Right lung (tissue), 2 donors: ENCODE measurements at regions not wholly inside any gene's neighbourhood (a gene's known extent, or its start where the extent isn't known, plus 50 kb on each side); places are given as distances from the start of the nearest gene placed in this dataset.
"Not testable (repeated sequence)": the region's sequence is repeated elsewhere in the genome, so short reads cannot be mapped to it uniquely, and the experiment has no call there.

ENCODE experiments used
- DNase-seq, 2 donors: peaks; one replicate each; pipeline ENCODE4 v3.0.0-alpha.2; 2013

GRCh38 chr3:144820232-144820631 is 848.6 kb downstream of the DIPK2A start:
- DNase-seq, result not testable (repeated sequence)

DNA sequence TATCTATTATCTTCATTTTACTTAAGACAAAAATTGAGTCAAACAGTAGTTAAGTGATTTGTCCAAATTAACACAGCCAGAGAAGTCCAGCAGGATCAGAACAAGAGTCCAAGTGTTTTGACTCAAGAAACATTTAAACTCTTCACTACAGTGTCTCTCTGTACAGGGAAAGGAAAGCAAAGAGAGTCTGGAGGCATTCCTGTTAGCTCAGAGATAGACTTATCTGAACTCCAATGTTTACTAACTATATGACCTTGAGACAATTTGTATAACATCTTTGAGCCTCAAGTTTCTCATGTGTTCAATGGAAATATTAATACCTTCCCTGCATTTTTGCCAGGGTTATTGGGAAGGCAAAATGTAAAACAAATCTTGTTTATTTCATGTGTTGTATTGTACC is 849.1 kb downstream of the DIPK2A start:
- DNase-seq, result no peak

DNA sequence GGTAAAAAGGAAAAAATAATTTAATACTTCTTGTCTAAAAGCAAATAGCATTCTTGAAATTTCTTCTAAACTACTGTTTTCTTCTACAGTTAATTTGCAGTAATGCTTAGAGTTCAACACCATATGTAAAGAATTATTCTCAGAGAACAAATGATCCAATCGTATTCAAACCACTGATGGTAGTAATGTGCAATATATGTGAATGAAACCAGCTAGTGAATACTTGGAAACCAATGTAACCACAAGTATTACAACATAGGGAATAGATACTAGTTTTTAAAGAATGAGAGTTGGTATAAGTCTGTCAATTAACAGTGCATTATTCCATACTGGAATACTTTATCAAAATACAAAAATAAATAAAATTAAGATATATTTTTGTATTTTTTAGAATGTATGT is 850.0 kb downstream of the DIPK2A start:
- no peak for DNase-seq

DNA sequence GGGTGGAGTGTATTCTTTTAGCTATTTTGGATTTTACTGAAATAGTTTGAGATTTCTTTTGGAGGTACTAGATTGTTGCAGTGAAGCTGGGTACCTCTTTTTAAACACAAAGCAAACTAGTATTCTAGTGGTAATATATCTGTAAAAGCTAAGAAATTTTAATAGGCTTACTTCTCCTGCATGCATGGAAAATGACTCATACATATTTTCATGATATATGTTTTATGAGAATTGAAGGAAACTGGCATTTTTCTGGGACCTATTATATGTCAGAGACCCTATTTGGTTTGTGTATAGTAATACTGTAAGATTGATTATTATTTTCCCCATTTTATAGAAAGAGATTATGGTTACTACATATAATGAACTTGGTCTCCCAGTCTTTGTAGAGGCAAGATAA is 851.0 kb downstream of the DIPK2A start:
- no peak for DNase-seq

DNA sequence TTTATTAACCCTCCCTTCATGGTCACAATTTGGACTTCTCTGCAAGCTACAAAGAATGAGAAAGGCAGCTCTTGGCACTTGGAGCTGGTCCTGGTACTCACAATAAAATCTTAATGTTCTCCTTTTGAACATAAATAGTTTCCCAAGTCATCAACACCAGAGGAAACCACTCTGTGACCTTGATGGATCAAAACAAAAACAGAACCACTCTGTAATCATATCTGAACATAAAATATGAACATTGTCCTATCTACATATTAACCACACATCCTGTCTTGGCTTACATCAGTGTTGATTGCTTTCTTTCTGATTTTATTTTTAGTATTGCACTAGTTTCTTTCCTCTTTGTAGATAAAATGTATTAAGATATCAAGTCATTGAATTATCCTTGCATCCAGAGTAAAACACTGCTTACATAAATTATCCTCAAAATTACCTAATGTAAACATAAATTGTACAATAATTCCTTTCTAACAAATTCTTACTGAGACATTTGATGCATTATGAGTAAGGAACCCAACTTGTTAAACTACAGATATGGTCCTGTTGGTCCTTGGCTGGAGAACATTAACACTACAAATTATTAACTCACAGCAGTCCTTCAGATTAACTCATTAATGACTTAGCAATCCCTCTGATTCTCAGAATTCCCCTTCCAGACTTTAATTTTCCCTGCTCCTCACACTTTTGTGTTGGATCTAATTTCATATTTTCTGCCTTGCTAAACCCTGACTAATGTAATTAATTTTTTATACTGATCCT is 860.5 kb downstream of the DIPK2A start:
- no peak for DNase-seq

GRCh38 chr3:144839991-144840390 is 868.4 kb downstream of the DIPK2A start:
- DNase-seq, result no peak

DNA sequence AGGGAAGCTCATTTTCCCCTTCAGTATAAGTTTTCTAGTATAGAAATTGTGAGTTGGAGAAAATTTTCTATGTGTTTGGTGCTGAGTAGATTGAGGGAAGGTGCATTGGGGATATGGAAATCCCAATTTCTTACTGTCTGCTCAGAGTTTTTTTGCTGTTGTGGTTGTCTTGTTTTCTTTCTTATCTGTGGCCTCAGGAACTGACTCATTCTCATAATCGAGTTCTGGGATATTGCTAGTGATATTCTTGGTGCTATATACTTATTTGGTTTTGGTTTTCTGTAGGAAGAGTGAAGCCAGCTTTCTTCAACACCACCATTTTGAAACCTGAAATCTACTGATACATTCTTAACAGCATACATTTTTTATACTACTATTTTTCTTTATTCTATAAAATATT is 869.2 kb downstream of the DIPK2A start:
- DNase-seq, result no peak

GRCh38 chr3:144843099-144843498 is 871.5 kb downstream of the DIPK2A start:
- DNase-seq, result no peak

- DNase-seq, result no peak
Measured at GRCh38 chr3:144852999-144853398, 881.4 kb downstream of the DIPK2A start.

- DNase-seq, result not testable (repeated sequence)
Measured at GRCh38 chr3:144854020-144854419, 882.4 kb downstream of the DIPK2A start.

DNA sequence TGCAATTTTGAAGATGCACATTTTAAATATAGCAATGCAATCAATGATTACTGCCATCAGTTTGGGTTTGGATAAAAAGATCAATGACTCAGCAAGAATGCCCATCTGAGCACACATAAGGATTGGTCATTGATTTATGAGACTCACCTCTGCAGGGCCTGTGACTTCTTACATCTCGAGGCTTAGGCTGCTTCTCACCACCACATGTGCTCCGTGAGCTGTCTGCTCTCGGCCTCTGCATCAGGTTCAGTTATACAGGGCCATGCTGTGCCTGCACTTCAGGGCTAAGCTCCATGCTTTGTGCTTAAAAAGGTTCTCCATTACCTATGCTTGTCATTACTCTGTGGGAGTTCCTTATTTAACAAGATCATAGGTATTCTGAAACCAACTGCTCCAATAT is 887.5 kb downstream of the DIPK2A start:
- DNase-seq, result no peak

DNA sequence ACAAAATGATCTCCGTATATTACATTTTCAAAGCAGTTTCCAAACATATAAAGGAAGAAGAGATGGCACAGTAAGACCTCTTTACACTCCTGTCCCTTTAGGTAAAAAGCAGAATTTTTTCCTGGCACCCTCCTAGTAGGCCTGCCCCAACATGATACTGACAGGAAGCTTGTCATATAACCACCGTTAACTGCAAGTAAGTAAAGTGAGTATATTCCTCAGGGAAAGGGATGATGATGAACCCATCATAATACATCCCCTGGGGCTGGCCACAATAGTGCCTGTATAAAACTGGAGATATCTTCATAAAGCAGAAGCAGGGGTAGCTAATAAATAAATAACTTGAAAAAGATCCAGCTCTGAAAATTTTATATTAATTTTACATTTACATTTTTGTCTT is 893.0 kb downstream of the DIPK2A start:
- DNase-seq, result no peak

- DNase-seq, result no peak
Measured at GRCh38 chr3:144865948-144866347, 894.3 kb downstream of the DIPK2A start.

- DNase-seq, result no peak
Measured at GRCh38 chr3:144866476-144866875, 894.9 kb downstream of the DIPK2A start.

GRCh38 chr3:144868506-144868905 is 896.9 kb downstream of the DIPK2A start:
- DNase-seq, result no peak

DNA sequence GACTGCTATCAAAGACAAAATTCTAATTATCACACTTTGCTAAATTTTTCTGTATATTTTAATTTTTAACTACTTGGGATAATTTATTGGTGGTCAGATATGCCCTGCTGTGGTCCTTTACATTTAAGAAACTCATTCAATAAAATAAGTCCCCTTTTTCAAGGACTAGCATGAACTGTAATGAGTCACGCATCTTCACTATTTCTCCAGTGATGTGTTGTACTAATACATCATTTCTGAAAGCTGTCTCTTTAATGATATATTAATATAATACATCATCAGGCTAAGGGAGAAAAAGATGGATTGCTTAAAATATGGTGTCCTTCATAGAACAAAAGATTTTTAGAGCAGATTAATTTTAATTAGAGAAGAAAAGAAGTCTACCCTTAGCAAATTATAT is 901.4 kb downstream of the DIPK2A start:
- DNase-seq, result no peak

DNA sequence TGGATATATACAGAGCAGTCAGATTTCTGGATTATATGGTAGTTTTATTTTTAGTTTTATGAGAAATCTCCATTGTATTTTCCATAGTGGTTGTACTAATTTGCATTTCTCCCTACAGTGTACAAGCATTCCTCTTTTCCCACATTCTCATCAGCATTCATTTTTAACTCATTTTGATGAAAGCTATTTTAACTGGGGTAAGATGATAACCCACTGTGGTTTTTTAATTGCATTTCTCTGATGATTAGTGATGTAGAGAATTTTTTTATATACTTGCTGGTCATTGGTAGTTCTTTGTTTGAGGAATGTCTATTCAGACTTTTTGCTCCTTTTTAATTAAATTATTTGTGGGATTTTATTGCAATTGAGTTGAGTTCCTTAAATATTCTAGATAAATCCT is 903.6 kb downstream of the DIPK2A start:
- DNase-seq, result no peak

DNA sequence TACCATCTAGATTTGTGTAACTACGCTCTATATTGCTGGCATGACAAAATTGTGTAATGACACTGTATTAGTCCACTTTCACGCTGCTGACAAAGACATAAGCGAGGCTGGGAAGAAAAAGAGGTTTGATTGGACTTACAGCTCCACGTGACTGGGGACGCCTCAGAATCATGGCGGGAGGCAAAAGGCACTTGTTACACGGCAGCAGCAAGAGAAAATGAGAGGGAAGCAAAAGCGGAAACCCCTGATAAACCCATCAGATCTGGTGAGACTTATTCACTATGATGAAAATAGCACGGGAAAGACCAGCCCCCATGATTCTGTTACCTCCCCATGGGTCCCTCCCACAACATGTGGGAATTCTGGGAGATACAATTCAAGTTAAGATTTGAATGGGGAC is 905.7 kb downstream of the DIPK2A start:
- no peak for DNase-seq

- no peak for DNase-seq
Measured at GRCh38 chr3:144879701-144880100, 908.1 kb downstream of the DIPK2A start.

DNA sequence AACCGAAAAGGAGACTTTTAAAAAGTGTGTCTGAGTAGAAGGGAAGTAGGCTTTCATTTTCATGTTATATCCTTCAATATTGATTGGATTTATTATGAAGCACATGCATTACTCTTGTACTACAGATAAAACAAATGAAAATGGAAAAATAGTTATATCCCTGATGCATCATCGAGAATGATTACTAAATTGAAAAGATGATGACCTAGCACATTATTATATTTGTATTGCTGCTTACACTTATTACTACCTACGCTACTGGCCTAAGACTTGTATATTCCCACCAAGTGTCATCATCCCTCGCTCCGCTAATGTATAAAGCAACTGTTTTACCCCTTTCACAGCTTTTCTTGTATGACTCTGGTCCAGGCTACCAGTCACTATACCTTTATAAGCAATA is 922.4 kb downstream of the DIPK2A start:
- no peak for DNase-seq

DNA sequence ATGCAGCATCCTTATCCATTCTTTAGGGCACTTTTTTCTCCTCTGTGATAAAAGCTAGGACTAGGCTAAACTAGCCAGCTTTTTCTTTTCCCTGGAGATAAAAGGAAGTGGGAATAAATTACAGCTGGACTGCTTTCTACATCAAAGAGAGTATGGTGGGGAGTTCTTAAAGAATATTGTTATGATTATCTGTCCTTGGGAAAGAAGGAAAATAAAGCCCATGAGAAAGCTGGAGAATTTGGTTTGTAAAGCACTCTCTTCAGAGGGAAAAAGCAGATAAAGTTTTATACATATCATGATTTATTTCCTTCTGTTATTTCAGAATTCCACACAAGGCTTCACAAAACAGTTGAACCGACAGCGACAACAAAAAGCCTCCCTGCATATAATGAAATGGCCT is 923.0 kb downstream of the DIPK2A start:
- DNase-seq, result no peak

- no peak for DNase-seq
Measured at GRCh38 chr3:144900366-144900765, 928.7 kb downstream of the DIPK2A start.

DNA sequence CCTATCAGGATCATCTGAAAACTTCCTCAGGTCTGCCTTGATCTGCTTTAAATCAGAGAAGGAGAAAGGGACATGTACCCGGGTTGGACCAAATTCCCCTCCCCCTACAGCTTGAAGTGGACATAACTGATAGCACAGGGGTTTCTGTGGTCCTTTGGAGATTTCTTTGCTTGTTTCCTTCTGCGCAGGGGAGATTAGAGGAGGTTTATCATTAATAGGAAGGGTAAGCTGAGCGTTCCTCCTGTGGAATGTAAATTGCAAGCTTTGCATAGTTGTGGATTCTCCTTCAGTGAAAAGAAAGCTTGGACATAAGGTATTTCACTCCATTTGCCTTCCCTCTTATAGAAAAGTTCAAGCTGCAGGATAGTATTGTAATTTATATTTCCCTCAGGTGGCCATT is 936.0 kb downstream of the DIPK2A start:
- not testable (repeated sequence) for DNase-seq

DNA sequence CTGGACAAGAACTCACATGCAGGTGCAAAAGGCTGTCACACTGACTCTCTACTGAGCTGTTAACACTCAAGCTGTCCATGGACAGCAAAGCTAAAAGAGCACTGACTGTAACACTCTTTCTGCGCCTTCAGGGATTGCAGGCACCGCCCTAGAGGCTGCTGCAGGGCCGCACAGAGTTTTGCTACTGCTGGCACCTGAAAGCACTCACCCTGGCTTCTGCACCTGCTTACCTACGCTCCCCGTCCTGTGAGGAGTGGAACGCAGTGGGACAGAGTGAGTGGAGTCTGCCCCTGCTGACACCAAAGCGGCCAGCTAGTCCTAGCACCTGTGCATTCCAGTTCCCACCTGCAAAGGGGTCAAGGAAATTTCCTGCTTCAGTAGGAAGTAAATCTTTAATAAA is 941.3 kb downstream of the DIPK2A start:
- no peak for DNase-seq
